Natural killer cell treated with Interleukin-12 subunit alpha and Interleukin-12 subunit beta and Interleukin-15 and Interleukin-18, amount 100 ng/mL, for 72 hours (primary cell): ENCODE measurements at regions not wholly inside any gene's neighbourhood (a gene's known extent, or its start where the extent isn't known, plus 50 kb on each side); places are given as distances from the start of the nearest gene placed in this dataset.
"Not testable (repeated sequence)": the region's sequence is repeated elsewhere in the genome, so short reads cannot be mapped to it uniquely, and the experiment has no call there.

Experiments
- ATAC-seq, 2 donors: fragments of 150-1000 bp; cut with Tn5 transposase in 1 of 2; sonication (Bioruptor Pico), chemical (Tn5 transposase) in 1 of 2; 2 replicates each; pipeline ENCODE4 v1.10.0; 2021
- DNase-seq: peaks from one replicate; pipeline ENCODE4 v3.0.0; 2022; ENCODE audit warnings: low spot score
- H3K27ac Mint-ChIP-seq, 2 donors: 1 replicate in 1 of 2; 2 replicates in 1 of 2; pipeline ENCODE4 v1.8.0; 2022; ENCODE audit warnings: mixed read lengths in 2 of 2, mild to moderate bottlenecking in 1 of 2, moderate library complexity in 1 of 2
- H3K27me3 Mint-ChIP-seq, 2 donors: 1 replicate in 1 of 2; 2 replicates in 1 of 2; pipeline ENCODE4 v1.8.0; 2022; ENCODE audit warnings: mixed read lengths in 2 of 2
- H3K36me3 Mint-ChIP-seq: one replicate; pipeline ENCODE4 v1.8.0; 2022; ENCODE audit warnings: mixed read lengths
- H3K4me1 Mint-ChIP-seq, 2 donors: 1 replicate in 1 of 2; 2 replicates in 1 of 2; pipeline ENCODE4 v1.8.0; 2022; ENCODE audit warnings: low read depth in 2 of 2, mixed read lengths in 2 of 2, mild to moderate bottlenecking in 1 of 2
- H3K4me3 Mint-ChIP-seq: one replicate; pipeline ENCODE4 v1.8.0; 2022; ENCODE audit warnings: mixed read lengths
- H3K9me3 Mint-ChIP-seq: 2 replicates; pipeline ENCODE4 v1.8.0; 2022; ENCODE audit warnings: mixed read lengths

DNA sequence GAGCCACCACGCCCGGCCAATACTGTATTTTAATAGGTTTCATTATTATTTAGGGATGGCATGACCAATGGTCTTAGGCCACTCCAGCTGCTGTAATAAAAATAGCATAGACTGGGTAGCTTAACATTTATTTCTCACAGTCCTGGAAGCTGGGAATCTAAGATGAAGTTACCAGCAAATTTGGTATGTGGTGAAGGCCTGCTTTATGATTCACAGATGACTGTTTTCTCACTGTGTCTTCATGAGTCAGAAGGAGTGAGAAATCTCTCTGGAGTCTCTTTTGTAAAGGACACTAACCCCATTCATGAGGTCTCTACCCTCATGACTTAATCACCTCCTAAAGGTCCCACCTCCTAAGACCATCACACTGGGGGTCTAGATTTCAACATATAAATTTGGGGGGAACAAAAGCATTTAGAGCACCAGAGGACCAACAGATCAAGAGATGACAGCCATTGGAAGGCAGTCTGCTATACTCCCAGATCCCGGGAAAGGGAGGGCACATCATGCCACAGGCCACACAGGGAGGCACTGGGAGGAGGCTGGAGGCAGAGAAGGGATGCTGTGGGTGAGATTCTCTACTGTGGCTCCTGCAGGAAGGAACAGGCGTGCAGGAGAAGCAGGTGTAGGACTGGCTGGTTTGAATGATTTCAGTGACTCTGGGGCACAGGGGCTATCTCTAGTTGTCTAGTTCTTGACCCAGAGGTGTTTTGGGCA, 335.8 kb upstream of the SFRP2 start:
- H3K9me3 Mint-ChIP-seq, result peaks cover 7% of the 10 kb centered on the region
- DNase-seq (no peak), ATAC-seq (no peak)
- H3K36me3 Mint-ChIP-seq, result no peaks in the 10 kb centered on the region
- no peaks in the 10 kb centered on the region for H3K4me1 Mint-ChIP-seq
- H3K27me3 Mint-ChIP-seq, result peaks cover 0 to 9% of the 10 kb centered on the region in 2 donors
- no peak overlapping the region for H3K4me3 Mint-ChIP-seq
- H3K27ac Mint-ChIP-seq, result no peak overlapping the region

DNA sequence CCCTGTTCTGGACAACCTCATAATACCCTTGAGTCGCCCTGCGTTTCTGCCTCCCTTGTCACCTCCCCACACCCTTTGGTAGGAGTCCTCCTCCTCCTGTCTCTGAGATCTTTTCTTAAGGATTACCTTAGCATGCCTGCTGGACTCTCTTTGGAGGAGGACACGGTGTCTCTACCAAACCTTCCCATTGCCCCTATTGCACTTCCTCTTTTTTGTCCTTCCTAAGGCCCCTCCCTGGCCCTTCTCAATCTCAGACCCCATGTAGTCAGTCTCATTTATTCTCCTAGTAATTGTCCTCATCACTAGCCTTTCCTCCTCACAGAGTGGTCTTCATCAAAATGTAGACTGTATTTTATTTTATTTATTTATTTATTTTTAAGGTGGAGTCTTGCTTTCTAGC, 335.0 kb upstream of the SFRP2 start:
- no peak overlapping the region for H3K4me3 Mint-ChIP-seq
- DNase-seq, result no peak
- H3K36me3 Mint-ChIP-seq, result no peaks in the 10 kb centered on the region
- H3K27ac Mint-ChIP-seq, result no peak overlapping the region
- H3K27me3 Mint-ChIP-seq, result peaks cover 0 to 9% of the 10 kb centered on the region in 2 donors
- no peaks in the 10 kb centered on the region for H3K4me1 Mint-ChIP-seq
- ATAC-seq, result no peak
- H3K9me3 Mint-ChIP-seq, result peaks cover 7% of the 10 kb centered on the region

- peak in 1 of 2 donors; percentile 28 for ATAC-seq
- Mint-ChIP-seq H3K36me3 (no peaks in the 10 kb centered on the region), H3K4me1 (no peaks in the 10 kb centered on the region), H3K4me3 (no peak overlapping the region), H3K9me3 (no peaks in the 10 kb centered on the region), H3K27me3 (no peaks in the 10 kb centered on the region), H3K27ac (no peak overlapping the region)
- DNase-seq, result no peak
These were observed 331.9 kb upstream of the SFRP2 start for GRCh38 chr4:154120690-154121345.

DNA sequence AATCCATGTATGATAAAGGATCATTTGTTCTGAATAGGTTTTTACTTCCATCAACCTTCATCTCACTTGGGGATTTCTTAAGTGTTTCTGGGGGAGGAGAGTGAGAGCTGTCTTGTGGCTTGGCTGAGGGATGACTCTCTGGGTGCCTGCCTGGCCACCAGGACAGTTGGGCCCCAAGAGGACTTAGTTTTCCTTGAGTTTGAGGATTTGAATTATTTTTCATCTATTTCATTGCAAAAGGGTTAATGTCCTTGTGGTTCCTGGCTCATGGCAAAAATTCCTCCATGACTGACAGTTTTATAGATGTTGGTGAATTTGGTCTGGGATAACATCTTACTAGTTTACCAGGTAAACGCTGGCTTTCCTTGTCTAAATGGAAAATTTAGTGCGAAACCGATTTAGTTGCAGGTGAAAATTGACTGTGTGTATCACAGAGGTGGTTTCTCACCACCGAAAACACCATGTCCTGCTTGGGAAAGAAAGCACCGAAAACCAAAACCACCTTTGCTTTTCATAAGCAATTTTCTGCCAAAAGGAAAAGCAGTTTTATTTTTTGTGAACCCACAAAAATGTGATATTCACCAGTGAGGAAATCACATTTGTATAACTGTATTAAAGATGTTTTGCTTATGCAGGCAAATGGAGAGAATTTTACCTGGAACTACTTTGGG, 331.3 kb upstream of the SFRP2 start:
- no peaks in the 10 kb centered on the region for H3K27me3 Mint-ChIP-seq
- H3K36me3 Mint-ChIP-seq, result no peaks in the 10 kb centered on the region
- no peak overlapping the region for H3K27ac Mint-ChIP-seq
- no peaks in the 10 kb centered on the region for H3K9me3 Mint-ChIP-seq
- no peaks in the 10 kb centered on the region for H3K4me1 Mint-ChIP-seq
- DNase-seq (no peak), ATAC-seq (no peak)
- no peak overlapping the region for H3K4me3 Mint-ChIP-seq

- no peaks in the 10 kb centered on the region for H3K9me3 Mint-ChIP-seq
- no peaks in the 10 kb centered on the region for H3K27me3 Mint-ChIP-seq
- H3K4me1 Mint-ChIP-seq, result no peaks in the 10 kb centered on the region
- H3K27ac Mint-ChIP-seq, result no peak overlapping the region
- no peak for ATAC-seq
- no peak for DNase-seq
- H3K4me3 Mint-ChIP-seq, result no peak overlapping the region
- no peaks in the 10 kb centered on the region for H3K36me3 Mint-ChIP-seq
These were observed 330.4 kb upstream of the SFRP2 start for GRCh38 chr4:154119317-154119716.

DNA sequence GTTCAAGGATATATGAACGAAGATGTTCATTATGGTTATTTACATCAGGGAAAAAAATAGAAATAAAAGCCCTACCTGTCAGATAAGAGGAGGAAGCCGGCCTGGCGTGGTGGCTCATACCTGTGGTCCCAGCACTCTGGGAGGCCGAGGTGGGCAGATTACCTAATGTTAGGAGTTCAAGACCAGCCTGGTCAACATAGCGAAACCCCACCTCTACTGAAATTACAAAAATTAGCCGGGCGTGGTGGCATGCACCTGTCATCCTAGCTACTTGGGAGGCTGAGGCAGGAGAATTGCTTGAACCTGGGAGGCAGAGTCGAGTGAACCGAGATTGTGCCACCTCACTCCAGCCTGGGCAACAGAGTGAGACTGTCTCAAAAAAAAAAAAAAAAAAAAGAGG, 328.8 kb upstream of the SFRP2 start:
- H3K4me3 Mint-ChIP-seq, DNase-seq, H3K9me3 Mint-ChIP-seq, ATAC-seq, H3K4me1 Mint-ChIP-seq, H3K27ac Mint-ChIP-seq, H3K36me3 Mint-ChIP-seq, H3K27me3 Mint-ChIP-seq: not testable (repeated sequence)

- no peaks in the 10 kb centered on the region for H3K36me3 Mint-ChIP-seq
- peaks cover 18% of the 10 kb centered on the region for H3K9me3 Mint-ChIP-seq
These were observed 318.5 kb upstream of the SFRP2 start for GRCh38 chr4:154107337-154107736.

GRCh38 chr4:154088741-154089140, 299.9 kb upstream of the SFRP2 start:
- Mint-ChIP-seq H3K9me3 (no peaks in the 10 kb centered on the region), H3K27ac (no peak overlapping the region), H3K4me3 (no peak overlapping the region), H3K4me1 (no peaks in the 10 kb centered on the region), H3K27me3 (peaks cover 0 to 3% of the 10 kb centered on the region in 2 donors), H3K36me3 (no peaks in the 10 kb centered on the region)
- DNase-seq, result no peak
- no peak for ATAC-seq

More at GRCh38 chr4:154107337-154107736, 318.5 kb upstream of the SFRP2 start:
- Mint-ChIP-seq H3K27me3 (no peaks in the 10 kb centered on the region), H3K27ac (no peak overlapping the region), H3K4me3 (no peak overlapping the region), H3K4me1 (no peaks in the 10 kb centered on the region)
- ATAC-seq (no peak), DNase-seq (no peak)

GRCh38 chr4:154086247-154086646, 297.4 kb upstream of the SFRP2 start:
- no peaks in the 10 kb centered on the region for H3K9me3 Mint-ChIP-seq
- H3K4me3 Mint-ChIP-seq, result no peak overlapping the region
- no peak for ATAC-seq
- no peaks in the 10 kb centered on the region for H3K4me1 Mint-ChIP-seq
- DNase-seq, result no peak
- H3K27ac Mint-ChIP-seq, result no peak overlapping the region
- H3K36me3 Mint-ChIP-seq, result no peaks in the 10 kb centered on the region
- peaks cover 0 to 5% of the 10 kb centered on the region in 2 donors for H3K27me3 Mint-ChIP-seq

DNA sequence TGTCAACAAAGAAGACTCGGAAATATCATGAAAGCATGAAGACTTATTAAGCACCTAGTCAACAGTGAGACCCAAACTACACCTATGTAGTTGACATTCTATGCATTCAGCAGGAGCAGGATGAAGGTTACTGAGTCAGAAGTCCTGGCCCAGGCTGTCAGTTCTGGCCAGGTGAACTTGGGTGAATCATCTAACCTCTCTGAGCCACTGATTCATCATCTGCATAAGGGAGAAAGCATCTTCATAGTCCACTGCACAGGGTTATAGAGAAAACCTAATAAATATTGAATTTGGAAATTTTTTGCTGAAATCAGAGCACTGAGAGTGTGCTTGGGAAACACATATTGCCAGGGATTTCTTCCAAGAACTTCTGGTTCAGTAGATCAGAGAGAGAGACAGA, 296.0 kb upstream of the SFRP2 start:
- ATAC-seq (no peak), DNase-seq (no peak)
- no peak overlapping the region for H3K4me3 Mint-ChIP-seq

DNA sequence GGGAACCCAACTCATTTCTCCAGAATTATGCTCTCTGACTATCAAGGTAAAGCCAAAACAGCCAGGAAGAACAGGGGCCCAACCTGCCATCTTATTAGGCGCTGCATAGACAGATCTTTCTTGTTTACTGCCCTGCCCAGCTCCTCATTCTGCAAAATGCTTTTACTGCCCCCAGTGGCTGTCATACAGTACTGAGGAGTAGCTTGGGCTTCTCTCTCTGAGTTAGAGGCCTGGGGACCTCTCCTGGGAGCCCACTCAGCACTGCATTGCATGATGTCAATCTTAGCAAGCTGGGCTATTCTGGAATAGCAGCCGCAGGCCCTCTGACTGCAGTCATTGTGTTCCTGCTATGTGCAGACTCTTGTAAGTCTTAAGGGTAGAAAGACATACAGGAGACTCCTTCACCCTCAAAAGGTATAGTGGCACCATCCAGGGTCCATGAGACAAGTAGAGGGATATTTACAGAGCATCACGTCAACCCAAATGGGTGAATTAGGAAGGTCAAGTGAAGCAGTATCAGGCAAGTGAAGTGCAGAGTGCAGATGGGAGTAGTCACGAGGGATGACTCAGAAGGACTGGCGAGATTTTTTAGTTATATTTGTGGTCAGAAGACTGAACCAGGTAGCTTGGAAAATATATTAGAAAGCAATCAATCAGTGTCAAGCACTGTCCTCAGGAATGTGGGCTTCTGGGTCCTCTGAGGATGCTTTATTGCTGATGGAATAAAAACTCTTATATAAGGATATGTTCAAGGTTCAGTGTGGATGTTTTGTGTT, 294.1 kb upstream of the SFRP2 start:
- H3K4me1 Mint-ChIP-seq, result no peaks in the 10 kb centered on the region
- H3K27ac Mint-ChIP-seq, result no peak overlapping the region
- peaks cover 0 to 2% of the 10 kb centered on the region in 2 donors for H3K27me3 Mint-ChIP-seq
- H3K36me3 Mint-ChIP-seq, result no peaks in the 10 kb centered on the region
- ATAC-seq (no peak), DNase-seq (no peak)
- H3K4me3 Mint-ChIP-seq, result no peak overlapping the region
- H3K9me3 Mint-ChIP-seq, result no peaks in the 10 kb centered on the region

More for the DNA sequence above, 296.0 kb upstream of the SFRP2 start:
- H3K9me3 Mint-ChIP-seq, result no peaks in the 10 kb centered on the region
- H3K4me1 Mint-ChIP-seq, result no peaks in the 10 kb centered on the region
- H3K36me3 Mint-ChIP-seq, result no peaks in the 10 kb centered on the region
- no peak overlapping the region for H3K27ac Mint-ChIP-seq
- peaks cover 0 to 5% of the 10 kb centered on the region in 2 donors for H3K27me3 Mint-ChIP-seq

DNA sequence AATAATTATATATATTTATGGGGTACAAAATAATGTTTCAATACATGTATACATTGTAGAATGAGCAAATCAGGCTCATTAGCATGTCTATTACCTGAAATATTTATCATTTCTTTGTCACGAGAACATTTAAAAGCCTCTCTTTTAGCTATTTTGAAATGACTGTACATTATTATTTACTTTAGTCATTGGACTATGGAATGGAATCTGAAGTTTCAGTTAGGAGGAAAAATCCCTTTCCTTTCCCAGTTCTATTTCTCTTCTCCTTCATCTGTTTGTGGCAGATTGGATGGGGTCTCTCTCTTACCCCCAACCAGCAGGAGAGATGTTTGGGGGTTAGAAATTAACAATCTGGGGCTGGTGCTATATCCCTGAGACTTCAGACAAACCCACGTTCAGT, 292.5 kb upstream of the SFRP2 start:
- H3K4me1 Mint-ChIP-seq, result no peaks in the 10 kb centered on the region
- H3K27ac Mint-ChIP-seq, result no peak overlapping the region
- no peak for DNase-seq
- peaks cover 0 to 2% of the 10 kb centered on the region in 2 donors for H3K27me3 Mint-ChIP-seq
- H3K9me3 Mint-ChIP-seq, result no peaks in the 10 kb centered on the region
- no peaks in the 10 kb centered on the region for H3K36me3 Mint-ChIP-seq
- ATAC-seq, result no peak
- no peak overlapping the region for H3K4me3 Mint-ChIP-seq

- DNase-seq (no peak), ATAC-seq (no peak)
- Mint-ChIP-seq H3K27ac (no peak overlapping the region), H3K4me3 (no peak overlapping the region), H3K4me1 (no peaks in the 10 kb centered on the region), H3K9me3 (no peaks in the 10 kb centered on the region), H3K27me3 (peaks cover 0 to 5% of the 10 kb centered on the region in 2 donors), H3K36me3 (no peaks in the 10 kb centered on the region)
These were observed 289.8 kb upstream of the SFRP2 start for GRCh38 chr4:154078504-154079350.
